ENCODE measurements at regions not wholly inside any gene's neighbourhood (a gene's known extent, or its start where the extent isn't known, plus 50 kb on each side); places are given as distances from the start of the nearest gene placed in this dataset.

- H3K4me3 ChIP-seq (ENCODE audit: control insufficient read depth in 1 of 7, extremely low read depth in 1 of 7, insufficient read depth in 4 of 7, low read depth in 2 of 7, low read length in 6 of 7): no peak overlapping the region
- no peaks in the 10 kb centered on the region for H3K4me1 ChIP-seq (ENCODE audit: control extremely low read depth in 1 of 4, control insufficient read depth in 4 of 4, insufficient read depth in 4 of 4, low read length in 3 of 4)
- peaks cover 0 to 3% (median 0%) of the 10 kb centered on the region in 5 experiments for H3K9me3 ChIP-seq (ENCODE audit: control extremely low read depth in 1 of 5, control insufficient read depth in 4 of 5, insufficient read depth in 2 of 5, low read depth in 1 of 5, low read length in 4 of 5)
- ChIA-PET POLR2A (no interaction called here), CTCF (no interaction called here)
- WGBS (ENCODE audit: insufficient coverage): 70% methylated on average over 7 of the region's 10 CpGs
- no peak for DNase-seq
- peaks cover 0 to 23% (median 2%) of the 10 kb centered on the region in 5 experiments for H3K27me3 ChIP-seq (replicated peaks in 2 of 5; ENCODE audit: control insufficient read depth in 4 of 5, insufficient read depth in 5 of 5, low read length in 4 of 5)
- H3K27ac ChIP-seq (ENCODE audit: insufficient read depth in 1 of 2, low read depth in 1 of 2, low read length in 2 of 2, poor library complexity in 1 of 2, severe bottlenecking in 2 of 2): no peak overlapping the region
- H3K36me3 ChIP-seq (ENCODE audit: control insufficient read depth in 4 of 4, insufficient read depth in 4 of 4, low read length in 3 of 4): no peaks in the 10 kb centered on the region
These were observed 104.4 kb upstream of the TMEM132D start for GRCh38 chr12:130008241-130008640.

- no peaks in the 10 kb centered on the region for H3K4me1 ChIP-seq (ENCODE audit: control extremely low read depth in 1 of 4, control insufficient read depth in 4 of 4, insufficient read depth in 4 of 4, low read length in 3 of 4)
- no peak for DNase-seq
- CTCF ChIA-PET: no interaction called here
- no peaks in the 10 kb centered on the region for H3K9me3 ChIP-seq (ENCODE audit: control extremely low read depth in 1 of 5, control insufficient read depth in 4 of 5, insufficient read depth in 2 of 5, low read depth in 1 of 5, low read length in 4 of 5)
- H3K27me3 ChIP-seq (replicated peaks in 2 of 5; ENCODE audit: control insufficient read depth in 4 of 5, insufficient read depth in 5 of 5, low read length in 4 of 5): peaks cover 0 to 38% (median 4%) of the 10 kb centered on the region in 5 experiments
- no peak overlapping the region for H3K27ac ChIP-seq (ENCODE audit: insufficient read depth in 1 of 2, low read depth in 1 of 2, low read length in 2 of 2, poor library complexity in 1 of 2, severe bottlenecking in 2 of 2)
- POLR2A ChIA-PET: no interaction called here
- no peaks in the 10 kb centered on the region for H3K36me3 ChIP-seq (ENCODE audit: control insufficient read depth in 4 of 4, insufficient read depth in 4 of 4, low read length in 3 of 4)
- H3K4me3 ChIP-seq (ENCODE audit: control insufficient read depth in 1 of 7, extremely low read depth in 1 of 7, insufficient read depth in 4 of 7, low read depth in 2 of 7, low read length in 6 of 7): no peak overlapping the region
- WGBS (ENCODE audit: insufficient coverage): 92% methylated on average over 16 of the region's 16 CpGs
These were observed 106.1 kb upstream of the TMEM132D start for GRCh38 chr12:130009961-130010360.

- CTCF ChIA-PET: interaction anchor here (1.1 to 1.5 kb wide), 2 partner anchors 19 to 1367 kb away, joined by 3 read pairs; no protein-coding TSS in a partner anchor
- Histone ChIP-seq H3K27me3 (replicated peaks in 2 of 5; ENCODE audit: control insufficient read depth in 4 of 5, insufficient read depth in 5 of 5, low read length in 4 of 5) (peaks cover 0 to 48% (median 4%) of the 10 kb centered on the region in 5 experiments), H3K36me3 (ENCODE audit: control insufficient read depth in 4 of 4, insufficient read depth in 4 of 4, low read length in 3 of 4) (no peaks in the 10 kb centered on the region), H3K9me3 (ENCODE audit: control extremely low read depth in 1 of 5, control insufficient read depth in 4 of 5, insufficient read depth in 2 of 5, low read depth in 1 of 5, low read length in 4 of 5) (no peaks in the 10 kb centered on the region), H3K4me3 (ENCODE audit: control insufficient read depth in 1 of 7, extremely low read depth in 1 of 7, insufficient read depth in 4 of 7, low read depth in 2 of 7, low read length in 6 of 7) (no peak overlapping the region), H3K27ac (ENCODE audit: insufficient read depth in 1 of 2, low read depth in 1 of 2, low read length in 2 of 2, poor library complexity in 1 of 2, severe bottlenecking in 2 of 2) (no peak overlapping the region), H3K4me1 (ENCODE audit: control extremely low read depth in 1 of 4, control insufficient read depth in 4 of 4, insufficient read depth in 4 of 4, low read length in 3 of 4) (no peaks in the 10 kb centered on the region)
- POLR2A ChIA-PET: no interaction called here
- DNase-seq: no peak
- 89% methylated on average over 8 of the region's 13 CpGs for WGBS (ENCODE audit: insufficient coverage)
These were observed 108.0 kb upstream of the TMEM132D start for GRCh38 chr12:130011611-130012385.

- Histone ChIP-seq H3K27me3 (replicated peaks in 2 of 5; ENCODE audit: control insufficient read depth in 4 of 5, insufficient read depth in 5 of 5, low read length in 4 of 5) (peaks cover 0 to 50% (median 6%) of the 10 kb centered on the region in 5 experiments), H3K27ac (ENCODE audit: insufficient read depth in 1 of 2, low read depth in 1 of 2, low read length in 2 of 2, poor library complexity in 1 of 2, severe bottlenecking in 2 of 2) (no peak overlapping the region), H3K36me3 (ENCODE audit: control insufficient read depth in 4 of 4, insufficient read depth in 4 of 4, low read length in 3 of 4) (no peaks in the 10 kb centered on the region), H3K9me3 (ENCODE audit: control extremely low read depth in 1 of 5, control insufficient read depth in 4 of 5, insufficient read depth in 2 of 5, low read depth in 1 of 5, low read length in 4 of 5) (no peaks in the 10 kb centered on the region), H3K4me1 (ENCODE audit: control extremely low read depth in 1 of 4, control insufficient read depth in 4 of 4, insufficient read depth in 4 of 4, low read length in 3 of 4) (no peaks in the 10 kb centered on the region), H3K4me3 (ENCODE audit: control insufficient read depth in 1 of 7, extremely low read depth in 1 of 7, insufficient read depth in 4 of 7, low read depth in 2 of 7, low read length in 6 of 7) (no peak overlapping the region)
- 13% methylated on average over 29 of the region's 36 CpGs for WGBS (ENCODE audit: insufficient coverage)
- peak; percentile 24 to 59 (median 48) for DNase-seq
- CTCF ChIA-PET: interaction anchor here (0.5 to 1.9 kb wide), 6 partner anchors 8 to 608 kb away, joined by 3 to 15 read pairs (median 4); no protein-coding TSS in a partner anchor
- POLR2A ChIA-PET: no interaction called here
These were observed 110.1 kb upstream of the TMEM132D start for GRCh38 chr12:130013771-130014484.

- 9% methylated on average over 7 of the region's 11 CpGs for WGBS (ENCODE audit: insufficient coverage)
These were observed 110.6 kb upstream of the TMEM132D start for GRCh38 chr12:130014485-130014807.

GRCh38 chr12:130016194-130016593 is 112.4 kb upstream of the TMEM132D start:
- Histone ChIP-seq H3K9me3 (ENCODE audit: control extremely low read depth in 1 of 5, control insufficient read depth in 4 of 5, insufficient read depth in 2 of 5, low read depth in 1 of 5, low read length in 4 of 5) (no peaks in the 10 kb centered on the region), H3K36me3 (ENCODE audit: control insufficient read depth in 4 of 4, insufficient read depth in 4 of 4, low read length in 3 of 4) (no peaks in the 10 kb centered on the region), H3K27me3 (replicated peaks in 2 of 5; ENCODE audit: control insufficient read depth in 4 of 5, insufficient read depth in 5 of 5, low read length in 4 of 5) (peaks cover 0 to 43% (median 6%) of the 10 kb centered on the region in 5 experiments), H3K4me1 (ENCODE audit: control extremely low read depth in 1 of 4, control insufficient read depth in 4 of 4, insufficient read depth in 4 of 4, low read length in 3 of 4) (no peaks in the 10 kb centered on the region), H3K27ac (ENCODE audit: insufficient read depth in 1 of 2, low read depth in 1 of 2, low read length in 2 of 2, poor library complexity in 1 of 2, severe bottlenecking in 2 of 2) (no peak overlapping the region), H3K4me3 (ENCODE audit: control insufficient read depth in 1 of 7, extremely low read depth in 1 of 7, insufficient read depth in 4 of 7, low read depth in 2 of 7, low read length in 6 of 7) (no peak overlapping the region)
- ChIA-PET POLR2A (no interaction called here), CTCF (interaction anchor here (0.8 kb wide), 1 partner anchor 17 kb away, joined by 3 read pairs; no protein-coding TSS in a partner anchor)
- 92% methylated on average over 2 of the region's 5 CpGs for WGBS (ENCODE audit: insufficient coverage)
- DNase-seq: no peak

More at GRCh38 chr12:130014485-130014807, 110.6 kb upstream of the TMEM132D start:
- Histone ChIP-seq H3K36me3 (ENCODE audit: control insufficient read depth in 4 of 4, insufficient read depth in 4 of 4, low read length in 3 of 4) (no peaks in the 10 kb centered on the region), H3K27ac (ENCODE audit: insufficient read depth in 1 of 2, low read depth in 1 of 2, low read length in 2 of 2, poor library complexity in 1 of 2, severe bottlenecking in 2 of 2) (no peak overlapping the region), H3K4me3 (ENCODE audit: control insufficient read depth in 1 of 7, extremely low read depth in 1 of 7, insufficient read depth in 4 of 7, low read depth in 2 of 7, low read length in 6 of 7) (no peak overlapping the region), H3K9me3 (ENCODE audit: control extremely low read depth in 1 of 5, control insufficient read depth in 4 of 5, insufficient read depth in 2 of 5, low read depth in 1 of 5, low read length in 4 of 5) (no peaks in the 10 kb centered on the region), H3K4me1 (ENCODE audit: control extremely low read depth in 1 of 4, control insufficient read depth in 4 of 4, insufficient read depth in 4 of 4, low read length in 3 of 4) (no peaks in the 10 kb centered on the region), H3K27me3 (replicated peaks in 2 of 5; ENCODE audit: control insufficient read depth in 4 of 5, insufficient read depth in 5 of 5, low read length in 4 of 5) (peaks cover 0 to 47% (median 6%) of the 10 kb centered on the region in 5 experiments)
- POLR2A ChIA-PET: no interaction called here
- DNase-seq: peak in 2 of 3 donors; percentile 7 to 8
- CTCF ChIA-PET: interaction anchor here (0.5 to 1.9 kb wide), 6 partner anchors 9 to 200 kb away, joined by 3 to 15 read pairs (median 4); no protein-coding TSS in a partner anchor

GRCh38 chr12:130016986-130017385 is 113.2 kb upstream of the TMEM132D start:
- CTCF ChIA-PET: interaction anchor here (1.5 kb wide), 1 partner anchor 15 kb away, joined by 5 read pairs; no protein-coding TSS in a partner anchor
- H3K27me3 ChIP-seq (replicated peaks in 2 of 5; ENCODE audit: control insufficient read depth in 4 of 5, insufficient read depth in 5 of 5, low read length in 4 of 5): peaks cover 0 to 39% (median 6%) of the 10 kb centered on the region in 5 experiments
- H3K4me3 ChIP-seq (ENCODE audit: control insufficient read depth in 1 of 7, extremely low read depth in 1 of 7, insufficient read depth in 4 of 7, low read depth in 2 of 7, low read length in 6 of 7): no peak overlapping the region
- 96% methylated on average over 14 of the region's 17 CpGs for WGBS (ENCODE audit: insufficient coverage)
- no peak for DNase-seq
- H3K27ac ChIP-seq (ENCODE audit: insufficient read depth in 1 of 2, low read depth in 1 of 2, low read length in 2 of 2, poor library complexity in 1 of 2, severe bottlenecking in 2 of 2): no peak overlapping the region
- H3K36me3 ChIP-seq (ENCODE audit: control insufficient read depth in 4 of 4, insufficient read depth in 4 of 4, low read length in 3 of 4): no peaks in the 10 kb centered on the region
- no peaks in the 10 kb centered on the region for H3K4me1 ChIP-seq (ENCODE audit: control extremely low read depth in 1 of 4, control insufficient read depth in 4 of 4, insufficient read depth in 4 of 4, low read length in 3 of 4)
- no peaks in the 10 kb centered on the region for H3K9me3 ChIP-seq (ENCODE audit: control extremely low read depth in 1 of 5, control insufficient read depth in 4 of 5, insufficient read depth in 2 of 5, low read depth in 1 of 5, low read length in 4 of 5)
- POLR2A ChIA-PET: no interaction called here
